GM23338 (cell line): ENCODE measurements at regions not wholly inside any gene's neighbourhood (a gene's known extent, or its start where the extent isn't known, plus 50 kb on each side); places are given as distances from the start of the nearest gene placed in this dataset.

ENCODE experiments used
- ATAC-seq: fragments of 200-7000 bp; cut with Tn5 transposase; 3 replicates; pipeline ENCODE4 v1.9.1; 2020
- DNase-seq: peaks from one replicate; pipeline ENCODE4 v3.0.0-alpha.2; 2015; ENCODE audit warnings: low spot score
- H2AFZ ChIP-seq: fragments of 200-600 bp; sonication (generic); 2 replicates; pipeline ENCODE4 v1.8.0; 2016; ENCODE audit warnings: antibody characterized with exemption, mild to moderate bottlenecking, moderate library complexity
- H3F3A ChIP-seq: fragments of 200-600 bp; sonication (generic); replicated peaks from 2 replicates; pipeline ENCODE4 v1.8.0; 2017; ENCODE audit warnings: antibody characterized with exemption, mixed run types, low read depth
- H3K27ac ChIP-seq: fragments of 200-600 bp; sonication (generic); 2 replicates; pipeline ENCODE4 v1.6.1; 2016; ENCODE audit warnings: low read depth
- H3K27me3 ChIP-seq: fragments of 200-600 bp; sonication (generic); 2 replicates; pipeline ENCODE4 v1.8.0; 2016; ENCODE audit warnings: mild to moderate bottlenecking, mixed run types, moderate library complexity; ENCODE audit not compliant: insufficient read depth
- H3K36me3 ChIP-seq: fragments of 200-600 bp; sonication (generic); 2 replicates; pipeline ENCODE4 v1.8.0; 2016; ENCODE audit warnings: mild to moderate bottlenecking; ENCODE audit not compliant: insufficient read depth
- H3K4me1 ChIP-seq: fragments of 200-600 bp; sonication (generic); 2 replicates; pipeline ENCODE4 v1.8.0; 2016; ENCODE audit warnings: mild to moderate bottlenecking, moderate library complexity; ENCODE audit not compliant: insufficient read depth
- H3K4me2 ChIP-seq: fragments of 200-600 bp; sonication (generic); 2 replicates; pipeline ENCODE4 v1.7.1; 2017; ENCODE audit warnings: mixed run types
- H3K4me3 ChIP-seq: fragments of 200-600 bp; sonication (generic); 2 replicates; pipeline ENCODE4 v1.6.1; 2016; ENCODE audit warnings: mixed run types
- H3K79me2 ChIP-seq: fragments of 200-600 bp; sonication (generic); replicated peaks from 2 replicates; pipeline ENCODE4 v1.8.0; 2017; ENCODE audit warnings: mild to moderate bottlenecking; ENCODE audit not compliant: insufficient read depth
- H3K9me2 ChIP-seq: fragments of 200-600 bp; sonication (generic); 2 replicates; pipeline ENCODE4 v1.8.0; 2017; ENCODE audit not compliant: insufficient read depth
- H4K20me1 ChIP-seq: fragments of 200-600 bp; sonication (generic); replicated peaks from 2 replicates; pipeline ENCODE4 v1.8.0; 2017; ENCODE audit warnings: mild to moderate bottlenecking; ENCODE audit not compliant: insufficient read depth
- H3K27ac Mint-ChIP-seq: 2 replicates; pipeline ENCODE4 v1.8.0; 2020; ENCODE audit warnings: inconsistent platforms, mild to moderate bottlenecking, moderate library complexity, mixed read lengths
- H3K27me3 Mint-ChIP-seq: 3 replicates; pipeline ENCODE4 v1.8.0; 2022; ENCODE audit warnings: low read depth, mild to moderate bottlenecking, moderate library complexity, mixed read lengths, inconsistent platforms; ENCODE audit not compliant: insufficient read depth, poor library complexity
- H3K36me3 Mint-ChIP-seq: 3 replicates; pipeline ENCODE4 v1.8.0; 2021; ENCODE audit warnings: low read depth, mild to moderate bottlenecking, inconsistent platforms, moderate library complexity, mixed read lengths
- H3K4me1 Mint-ChIP-seq: 3 replicates; pipeline ENCODE4 v1.8.0; 2020; ENCODE audit warnings: mild to moderate bottlenecking, inconsistent platforms, mixed read lengths
- H3K4me3 Mint-ChIP-seq: 3 replicates; pipeline ENCODE4 v1.8.0; 2021; ENCODE audit warnings: moderate library complexity, mild to moderate bottlenecking, inconsistent platforms, mixed read lengths
- H3K9me3 Mint-ChIP-seq: 3 replicates; pipeline ENCODE4 v1.8.0; 2020; ENCODE audit warnings: moderate library complexity, mild to moderate bottlenecking, inconsistent platforms, mixed read lengths
- CREB1 ChIP-seq: fragments of 250-450 bp; sonication (Bioruptor Pico); IDR thresholded peaks from 2 replicates; pipeline ENCODE4 v1.5.0; 2020; ENCODE audit warnings: low read depth, mild to moderate bottlenecking, moderate library complexity
- REST ChIP-seq: IDR thresholded peaks from one replicate; pipeline ENCODE4 v1.6.1; 2018; ENCODE audit warnings: antibody characterized with exemption; ENCODE audit not compliant: unreplicated experiment
- ZNF462 ChIP-seq: fragments of 250-450 bp; sonication (Bioruptor Pico); IDR thresholded peaks from 2 replicates; pipeline ENCODE4 v1.5.0; 2020; ENCODE audit warnings: mild to moderate bottlenecking, moderate library complexity

- no peak for TF ChIP-seq ZNF462
These were observed 329.9 kb downstream of the SMARCA1 start (continued) for GRCh38 chrX:129193357-129193756.

GRCh38 chrX:129188231-129188630 lies 335.1 kb downstream of the SMARCA1 start:
- Mint-ChIP-seq H3K9me3 (no peaks in the 10 kb centered on the region), H3K27me3 (no peaks in the 10 kb centered on the region), H3K4me3 (no peak overlapping the region), H3K4me1 (peaks cover 16% of the 10 kb centered on the region; the same call in 2 of the 3 replicates), H3K27ac (no peak overlapping the region), H3K36me3 (no peaks in the 10 kb centered on the region)
- no peak overlapping the region for H2AFZ ChIP-seq
- H3K9me2 ChIP-seq, result peaks cover 9% of the 10 kb centered on the region; the same call in 1 of the 2 replicates
- ATAC-seq (peak; percentile 81), DNase-seq (peak; percentile 81)
- no peaks in the 10 kb centered on the region for H3F3A ChIP-seq
- H3K4me2 ChIP-seq, result no peak overlapping the region
- H3K27me3 ChIP-seq, result no peaks in the 10 kb centered on the region
- TF ChIP-seq REST (no peak), CREB1 (CRISPR knock-in tag) (peak; percentile 8; the same call in 1 of the 2 replicates)
- no peak overlapping the region for H3K4me3 ChIP-seq
- H3K27ac ChIP-seq, result no peak overlapping the region
- H3K4me1 ChIP-seq, result peaks cover 16% of the 10 kb centered on the region
- no peaks in the 10 kb centered on the region for H3K36me3 ChIP-seq
- no peaks in the 10 kb centered on the region for H3K79me2 ChIP-seq
- no peaks in the 10 kb centered on the region for H4K20me1 ChIP-seq
